ENCODE measurements at regions not wholly inside any gene's neighbourhood (a gene's known extent, or its start where the extent isn't known, plus 50 kb on each side); places are given as distances from the start of the nearest gene placed in this dataset.

GRCh38 chr10:130477360-130477759 is 341.2 kb downstream of the GLRX3 start:
- POLR2A ChIA-PET, result no interaction called here
- H3K27me3 ChIP-seq (ENCODE audit: control insufficient read depth, insufficient read depth, low read length), result no peaks in the 10 kb centered on the region
- no peak for TF ChIP-seq CTCF (IDR thresholded peaks at IDR 0.05; ENCODE audit: insufficient read depth, low read depth, low read length)
- H3K36me3 ChIP-seq (ENCODE audit: control insufficient read depth, insufficient read depth, low read length), result no peaks in the 10 kb centered on the region
- H3K4me3 ChIP-seq (ENCODE audit: low read depth, low read length), result no peak overlapping the region
- no peak for DNase-seq (ENCODE audit: low read depth)
- CTCF ChIA-PET, result no interaction called here

DNA sequence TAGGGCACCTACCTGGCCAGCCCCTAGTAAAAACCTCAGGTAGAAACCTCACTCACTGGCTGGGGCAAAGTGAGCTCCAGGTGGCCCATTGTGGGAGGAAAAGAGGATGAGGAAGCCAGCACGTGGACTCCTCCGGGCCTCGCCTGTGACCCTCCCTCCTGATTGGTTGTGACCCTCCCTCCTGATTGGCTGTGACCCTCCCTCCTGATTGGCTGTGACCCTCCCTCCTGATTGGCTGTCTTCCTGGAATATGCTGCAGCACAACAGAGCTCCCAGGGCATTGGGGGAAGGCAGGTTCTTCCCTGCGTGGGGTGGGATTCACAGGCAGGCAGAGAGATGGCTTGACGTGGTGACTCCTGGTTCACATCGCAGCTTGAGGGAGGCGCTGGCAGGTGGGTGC is 343.0 kb downstream of the GLRX3 start:
- TF ChIP-seq CTCF (IDR thresholded peaks at IDR 0.05; ENCODE audit: insufficient read depth, low read depth, low read length), result no peak

GRCh38 chr10:130479926-130480325 is 343.7 kb downstream of the GLRX3 start:
- no peaks in the 10 kb centered on the region for H3K27me3 ChIP-seq (ENCODE audit: control insufficient read depth, insufficient read depth, low read length)
- DNase-seq (ENCODE audit: low read depth), result no peak
- H3K4me3 ChIP-seq (ENCODE audit: low read depth, low read length), result no peak overlapping the region
- TF ChIP-seq CTCF (IDR thresholded peaks at IDR 0.05; ENCODE audit: insufficient read depth, low read depth, low read length), result no peak
- H3K36me3 ChIP-seq (ENCODE audit: control insufficient read depth, insufficient read depth, low read length), result no peaks in the 10 kb centered on the region
- ChIA-PET POLR2A (no interaction called here), CTCF (no interaction called here)

More for the DNA sequence above, 343.0 kb downstream of the GLRX3 start:
- ChIA-PET CTCF (no interaction called here), POLR2A (no interaction called here)
- H3K4me3 ChIP-seq (ENCODE audit: low read depth, low read length), result no peak overlapping the region
- no peaks in the 10 kb centered on the region for H3K27me3 ChIP-seq (ENCODE audit: control insufficient read depth, insufficient read depth, low read length)
- no peak for DNase-seq (ENCODE audit: low read depth)
- H3K36me3 ChIP-seq (ENCODE audit: control insufficient read depth, insufficient read depth, low read length), result no peaks in the 10 kb centered on the region

GRCh38 chr10:130480491-130480890 is 344.3 kb downstream of the GLRX3 start:
- H3K27me3 ChIP-seq (ENCODE audit: control insufficient read depth, insufficient read depth, low read length), result no peaks in the 10 kb centered on the region
- TF ChIP-seq CTCF (IDR thresholded peaks at IDR 0.05; ENCODE audit: insufficient read depth, low read depth, low read length), result no peak
- no peaks in the 10 kb centered on the region for H3K36me3 ChIP-seq (ENCODE audit: control insufficient read depth, insufficient read depth, low read length)
- ChIA-PET POLR2A (no interaction called here), CTCF (no interaction called here)
- no peak overlapping the region for H3K4me3 ChIP-seq (ENCODE audit: low read depth, low read length)
- no peak for DNase-seq (ENCODE audit: low read depth)

DNA sequence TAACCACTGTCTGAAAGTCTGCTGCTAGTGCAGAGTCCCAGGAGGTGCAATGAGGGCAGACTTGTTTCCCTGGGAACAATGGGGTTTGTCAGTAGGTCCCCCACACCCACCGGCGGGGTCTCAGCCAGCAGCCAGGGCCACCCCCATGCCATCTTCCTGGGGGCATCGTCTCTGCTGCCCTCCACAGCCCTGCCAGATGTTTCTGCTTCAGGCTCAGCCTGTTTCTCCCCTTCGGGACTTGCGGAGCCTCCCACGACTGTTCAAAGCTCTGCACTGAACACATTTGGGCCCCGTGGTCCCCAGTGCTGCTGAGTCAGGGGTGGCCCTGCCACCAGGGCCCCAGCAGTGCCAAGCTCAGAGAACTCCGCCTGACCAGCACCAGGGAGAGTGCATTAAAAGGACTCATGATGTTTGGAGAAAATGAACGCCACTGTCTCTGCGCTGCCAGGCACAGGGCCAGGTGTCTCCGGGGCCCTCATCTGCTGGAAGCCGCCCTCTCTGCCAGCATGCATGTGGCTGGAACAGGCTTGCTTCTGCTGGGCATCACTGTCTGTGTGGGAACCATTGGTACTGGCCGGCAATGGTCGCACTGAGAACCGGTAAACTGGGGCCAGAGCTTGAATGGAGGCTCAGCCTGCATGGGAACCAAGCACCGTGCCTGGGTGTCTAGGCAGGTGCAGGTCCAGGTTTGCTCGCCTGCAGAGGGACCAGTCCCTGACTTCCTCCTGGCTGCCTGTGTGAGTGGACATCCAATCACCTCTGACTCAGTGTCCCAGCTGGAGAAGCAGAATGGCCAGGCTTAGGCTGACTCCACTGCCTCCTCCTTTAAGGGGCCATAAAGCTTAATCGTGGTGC is 345.1 kb downstream of the GLRX3 start:
- Histone ChIP-seq H3K36me3 (ENCODE audit: control insufficient read depth, insufficient read depth, low read length) (no peaks in the 10 kb centered on the region), H3K27me3 (ENCODE audit: control insufficient read depth, insufficient read depth, low read length) (no peaks in the 10 kb centered on the region), H3K4me3 (ENCODE audit: low read depth, low read length) (no peak overlapping the region)
- ChIA-PET POLR2A (no interaction called here), CTCF (no interaction called here)
- no peak for TF ChIP-seq CTCF (IDR thresholded peaks at IDR 0.05; ENCODE audit: insufficient read depth, low read depth, low read length)
- no peak for DNase-seq (ENCODE audit: low read depth)

Measured in BJ (cell line).